ENCODE measurements at regions not wholly inside any gene's neighbourhood (a gene's known extent, or its start where the extent isn't known, plus 50 kb on each side); places are given as distances from the start of the nearest gene placed in this dataset.

GRCh38 chr22:49251371-49251770 is 576.3 kb downstream of the BRD1 start:
- TF ChIP-seq POLR2A (IDR thresholded peaks at IDR 0.05), result no peak
- no peak for TF ChIP-seq CTCF (IDR thresholded peaks at IDR 0.05)

All from heart left ventricle (tissue), 13 donors.